ENCODE measurements at regions not wholly inside any gene's neighbourhood (a gene's known extent, or its start where the extent isn't known, plus 50 kb on each side); places are given as distances from the start of the nearest gene placed in this dataset.
"Not testable (repeated sequence)": the region's sequence is repeated elsewhere in the genome, so short reads cannot be mapped to it uniquely, and the experiment has no call there.

DNA sequence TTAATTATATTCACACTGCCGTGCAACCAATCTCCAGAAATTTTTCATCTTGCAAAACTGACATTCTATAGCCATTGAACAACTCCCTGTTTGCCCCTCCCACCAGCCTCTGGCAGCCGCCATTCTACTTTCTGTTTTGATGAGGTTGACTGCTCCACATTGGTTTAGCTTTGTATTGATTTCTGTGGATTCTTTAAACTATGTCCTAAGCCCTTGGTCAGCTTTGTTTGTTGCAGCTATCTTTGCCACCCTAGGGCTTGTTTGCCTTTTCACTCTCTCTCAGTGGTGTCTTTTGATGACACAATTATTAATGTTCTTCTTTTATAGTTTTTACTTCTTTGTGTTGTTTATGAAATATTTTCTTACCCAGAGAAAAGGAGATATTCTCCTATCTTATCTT lies 152.8 kb upstream of the PLGLB1 start:
- not testable (repeated sequence) for H3K27me3 Mint-ChIP-seq (ENCODE audit: low read depth)

DNA sequence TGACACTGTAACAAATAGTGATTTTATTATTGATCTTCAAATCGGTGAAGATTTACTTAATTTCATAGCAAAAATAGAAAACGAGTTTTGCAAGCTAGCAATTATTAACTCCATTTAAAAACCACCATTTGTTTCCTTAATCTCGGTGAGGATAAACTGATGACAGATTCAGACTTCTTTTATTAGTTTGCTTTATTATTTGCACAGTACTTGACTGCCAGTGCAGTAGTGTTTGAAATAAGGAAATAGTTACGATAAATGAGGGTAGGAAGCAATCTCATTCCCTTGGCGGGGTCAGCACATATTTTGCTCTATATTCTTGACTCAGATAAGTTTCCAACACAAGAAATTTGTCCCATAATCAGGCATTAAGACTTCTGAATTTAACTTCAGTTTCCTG lies 161.7 kb upstream of the PLGLB1 start:
- not testable (repeated sequence) for H3K36me3 Mint-ChIP-seq; DNase-seq (ENCODE audit: low spot score in 2 of 2, unreplicated experiment in 2 of 2); H3K4me3 Mint-ChIP-seq; H3K9me3 Mint-ChIP-seq; H3K27me3 Mint-ChIP-seq (ENCODE audit: low read depth); H3K4me1 Mint-ChIP-seq; H3K27ac Mint-ChIP-seq

More for the DNA sequence above, 152.8 kb upstream of the PLGLB1 start:
- H3K4me1 Mint-ChIP-seq; H3K36me3 Mint-ChIP-seq; DNase-seq (ENCODE audit: low spot score in 2 of 2, unreplicated experiment in 2 of 2); H3K27ac Mint-ChIP-seq; H3K9me3 Mint-ChIP-seq; H3K4me3 Mint-ChIP-seq: not testable (repeated sequence)

DNA sequence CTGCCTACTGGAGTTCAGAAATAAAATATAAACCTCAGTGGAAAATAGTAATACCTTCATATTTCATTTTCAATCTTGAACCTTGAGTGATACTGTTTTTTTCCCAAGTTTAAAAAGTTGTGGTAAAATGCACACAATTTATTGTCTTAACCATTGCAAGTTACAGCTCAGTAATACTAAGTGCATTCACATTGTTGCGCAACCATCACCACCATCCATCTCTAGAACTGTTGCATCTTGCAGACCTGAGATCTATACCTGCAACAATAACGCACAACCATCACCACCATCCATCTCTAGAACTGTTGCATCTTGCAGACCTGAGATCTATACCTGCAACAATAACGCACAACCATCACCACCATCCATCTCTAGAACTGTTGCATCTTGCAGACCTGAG lies 162.6 kb upstream of the PLGLB1 start:
- H3K9me3 Mint-ChIP-seq; H3K4me1 Mint-ChIP-seq; DNase-seq (ENCODE audit: low spot score in 2 of 2, unreplicated experiment in 2 of 2); H3K4me3 Mint-ChIP-seq; H3K36me3 Mint-ChIP-seq; H3K27me3 Mint-ChIP-seq (ENCODE audit: low read depth); H3K27ac Mint-ChIP-seq: not testable (repeated sequence)

DNA sequence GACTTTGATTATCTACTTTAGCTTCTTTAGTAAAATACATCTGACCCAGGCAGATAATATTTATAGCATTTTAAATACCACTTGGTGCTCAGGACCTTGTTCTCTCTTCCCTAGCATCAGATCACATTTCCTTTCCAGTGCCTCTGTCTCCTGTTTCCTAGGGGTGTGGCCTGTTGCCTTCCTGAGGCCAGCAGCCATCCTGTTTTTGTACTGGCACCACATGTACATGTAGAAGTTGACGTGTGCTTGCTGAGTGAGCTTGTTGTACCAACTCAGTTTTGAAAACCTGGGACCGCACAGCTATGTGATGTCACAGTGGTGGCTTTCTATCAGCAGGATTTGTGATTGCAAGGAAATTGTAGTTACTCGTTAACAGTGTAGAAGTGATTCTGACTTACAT lies 167.6 kb upstream of the PLGLB1 start:
- not testable (repeated sequence) for H3K4me3 Mint-ChIP-seq; H3K9me3 Mint-ChIP-seq; H3K4me1 Mint-ChIP-seq; H3K27me3 Mint-ChIP-seq (ENCODE audit: low read depth); H3K36me3 Mint-ChIP-seq; DNase-seq (ENCODE audit: low spot score in 2 of 2, unreplicated experiment in 2 of 2); H3K27ac Mint-ChIP-seq

DNA sequence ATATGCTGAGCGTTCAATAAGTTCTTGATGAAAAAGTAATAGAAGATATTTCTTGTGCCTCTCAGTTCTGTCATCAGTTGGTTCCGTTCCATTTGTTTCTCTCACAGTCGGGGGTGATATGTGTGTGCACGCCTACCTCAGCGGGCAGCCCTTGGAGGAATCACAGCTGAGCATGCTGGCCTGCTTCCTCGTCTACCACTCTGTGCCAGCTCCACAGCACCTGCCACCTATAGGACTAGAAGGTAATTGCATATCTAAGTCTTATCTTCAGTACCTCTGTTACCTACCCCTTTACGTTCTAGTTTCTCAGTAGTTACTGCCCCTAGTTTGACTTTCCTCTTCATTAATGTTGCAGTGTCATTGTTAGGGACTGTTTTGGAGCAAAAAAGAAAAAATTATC lies 171.7 kb upstream of the PLGLB1 start:
- not testable (repeated sequence) for H3K4me3 Mint-ChIP-seq; DNase-seq (ENCODE audit: low spot score in 2 of 2, unreplicated experiment in 2 of 2); H3K36me3 Mint-ChIP-seq

DNA sequence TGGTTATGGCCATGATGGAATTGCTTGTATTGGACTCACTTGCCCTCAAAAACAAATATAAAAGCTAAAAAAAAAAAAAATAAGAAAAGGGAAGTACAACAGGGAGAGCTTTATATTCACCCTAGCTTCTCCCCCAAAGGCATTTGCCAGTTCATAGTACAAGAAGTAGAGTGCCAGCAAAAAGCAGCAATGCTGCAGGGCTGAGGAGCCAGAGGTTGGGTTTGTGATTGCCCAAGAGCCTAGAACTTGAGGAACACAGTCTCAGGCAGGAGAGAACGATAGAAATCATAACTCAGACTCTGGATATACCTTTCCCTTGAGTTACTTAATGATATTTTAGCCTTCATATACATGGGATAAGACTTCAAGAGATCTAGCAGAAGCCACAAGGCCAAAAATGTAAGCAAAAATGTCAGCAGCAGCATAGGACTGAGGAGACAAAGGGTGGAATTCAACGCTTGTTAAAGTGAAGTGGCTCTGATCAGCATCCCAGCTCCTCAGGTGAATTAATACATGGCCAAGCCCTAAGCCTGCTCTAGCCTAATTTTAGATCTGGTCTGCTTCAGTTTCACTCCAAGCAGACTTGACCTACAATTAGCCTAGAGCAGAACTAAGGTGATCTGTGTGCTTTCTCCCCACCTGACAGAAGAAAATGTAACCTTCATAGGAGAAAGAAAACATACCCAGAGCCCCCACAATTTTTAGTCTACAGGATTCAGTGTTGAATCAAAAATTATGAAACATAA lies 172.8 kb upstream of the PLGLB1 start:
- H3K27me3 Mint-ChIP-seq (ENCODE audit: low read depth); H3K4me3 Mint-ChIP-seq; H3K27ac Mint-ChIP-seq; DNase-seq (ENCODE audit: low spot score in 2 of 2, unreplicated experiment in 2 of 2); H3K36me3 Mint-ChIP-seq; H3K9me3 Mint-ChIP-seq; H3K4me1 Mint-ChIP-seq: not testable (repeated sequence)

More for the DNA sequence above, 171.7 kb upstream of the PLGLB1 start:
- not testable (repeated sequence) for H3K4me1 Mint-ChIP-seq; H3K27ac Mint-ChIP-seq; H3K9me3 Mint-ChIP-seq; H3K27me3 Mint-ChIP-seq (ENCODE audit: low read depth)

DNA sequence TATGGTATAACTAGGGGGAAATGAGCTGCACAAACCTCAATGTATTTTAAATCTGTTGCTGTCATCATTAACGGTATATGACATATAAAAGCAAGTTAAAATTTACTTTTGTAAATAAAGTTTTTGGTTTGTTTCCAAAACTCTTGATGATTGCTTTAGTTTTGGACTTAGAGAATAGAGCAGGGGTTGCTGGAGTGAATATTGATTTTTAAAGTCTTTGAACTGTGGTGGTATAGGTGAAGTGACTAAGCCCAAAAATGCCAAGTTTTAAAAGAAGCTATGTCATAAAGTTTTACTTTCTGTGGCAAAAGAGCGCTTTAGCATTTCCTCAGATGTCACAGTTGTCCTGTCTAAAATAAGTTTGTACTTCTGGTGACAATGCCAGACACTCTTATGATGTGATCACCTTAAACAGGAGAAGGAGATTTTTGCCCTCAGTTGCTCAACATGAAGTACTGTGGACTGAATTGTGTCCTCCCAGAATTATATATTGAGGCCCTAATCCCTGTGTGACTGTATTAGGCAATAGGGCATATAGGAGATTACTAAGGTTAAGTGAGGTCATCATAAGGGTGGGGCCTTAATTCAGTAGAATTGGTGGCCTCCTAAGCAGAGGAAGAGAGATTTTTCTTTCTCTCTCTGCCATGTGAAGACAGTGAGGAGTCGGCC lies 175.2 kb upstream of the PLGLB1 start:
- H3K27me3 Mint-ChIP-seq (ENCODE audit: low read depth); DNase-seq (ENCODE audit: low spot score in 2 of 2, unreplicated experiment in 2 of 2); H3K36me3 Mint-ChIP-seq; H3K4me1 Mint-ChIP-seq; H3K4me3 Mint-ChIP-seq; H3K9me3 Mint-ChIP-seq; H3K27ac Mint-ChIP-seq: not testable (repeated sequence)

DNA sequence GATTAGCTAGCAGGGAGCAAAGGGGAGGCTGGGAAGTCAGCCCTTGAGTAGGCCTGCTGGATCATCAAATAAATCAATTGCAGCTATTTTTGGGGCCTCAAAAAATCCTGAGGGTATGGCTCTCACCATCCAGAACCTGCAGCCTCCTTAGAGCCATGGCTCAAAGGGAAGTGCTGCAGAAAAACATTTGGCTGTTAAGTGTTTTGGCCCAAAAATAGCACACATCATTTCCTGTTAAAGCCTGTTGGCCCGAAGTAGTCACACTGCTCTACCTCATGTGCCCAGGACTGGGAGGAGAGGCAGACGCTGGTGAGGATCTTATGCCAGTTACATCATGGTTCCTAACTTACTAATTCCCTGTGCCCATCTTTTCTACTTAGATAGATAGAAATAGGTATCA lies 176.8 kb upstream of the PLGLB1 start:
- not testable (repeated sequence) for H3K4me3 Mint-ChIP-seq; H3K27ac Mint-ChIP-seq; H3K36me3 Mint-ChIP-seq; H3K4me1 Mint-ChIP-seq; H3K9me3 Mint-ChIP-seq; H3K27me3 Mint-ChIP-seq (ENCODE audit: low read depth); DNase-seq (ENCODE audit: low spot score in 2 of 2, unreplicated experiment in 2 of 2)

DNA sequence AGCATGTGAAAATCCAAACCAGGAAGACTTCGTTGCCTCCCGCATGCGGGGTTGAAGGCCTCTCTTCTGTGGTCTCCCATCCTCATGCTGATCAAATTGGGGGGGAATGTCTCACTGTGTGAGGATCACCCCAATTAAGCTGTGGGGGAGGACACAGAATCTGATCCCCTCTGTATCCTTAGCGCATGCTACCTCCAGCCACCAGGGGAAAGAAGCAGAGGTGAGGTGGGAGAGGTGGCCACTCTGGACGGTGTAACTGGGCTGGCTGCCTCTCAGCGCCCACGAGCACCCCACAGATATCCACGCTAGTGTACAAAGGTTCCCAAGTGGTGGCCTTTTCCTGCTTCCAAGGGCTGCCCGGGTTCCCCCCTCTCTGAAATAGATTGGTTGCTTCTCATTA lies 177.6 kb upstream of the PLGLB1 start:
- H3K27me3 Mint-ChIP-seq (ENCODE audit: low read depth); H3K27ac Mint-ChIP-seq; H3K36me3 Mint-ChIP-seq: not testable (repeated sequence)

DNA sequence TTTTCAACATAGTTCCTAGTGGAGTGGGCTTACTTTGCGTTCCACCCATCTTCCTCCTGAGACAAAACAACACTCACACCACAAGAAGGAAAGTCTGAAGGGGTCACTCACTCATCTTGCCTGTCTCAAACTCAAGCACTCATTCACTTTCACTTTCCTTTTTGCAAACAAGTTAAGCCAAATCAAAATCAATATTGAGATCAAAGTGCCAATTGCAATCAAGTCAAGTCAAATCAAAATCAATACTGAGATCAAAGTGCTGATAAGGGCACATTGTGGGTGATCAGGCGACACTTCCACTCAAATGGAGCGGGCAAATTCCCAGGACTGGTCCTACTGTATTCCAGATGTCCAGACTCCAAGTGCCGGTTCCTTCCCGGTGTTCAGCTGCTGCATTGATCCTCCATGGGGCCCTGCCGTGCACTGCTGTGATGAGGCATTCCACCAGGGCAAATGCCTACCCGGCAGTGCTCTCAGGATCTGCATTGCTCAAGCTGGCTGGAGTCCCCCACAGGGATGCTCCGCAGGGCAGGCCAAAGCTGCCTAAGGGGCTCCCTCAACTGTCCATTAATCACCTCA lies 183.0 kb upstream of the PLGLB1 start:
- H3K9me3 Mint-ChIP-seq, H3K4me1 Mint-ChIP-seq: not testable (repeated sequence)

More for the DNA sequence above, 177.6 kb upstream of the PLGLB1 start:
- H3K4me1 Mint-ChIP-seq; H3K9me3 Mint-ChIP-seq; DNase-seq (ENCODE audit: low spot score in 2 of 2, unreplicated experiment in 2 of 2); H3K4me3 Mint-ChIP-seq: not testable (repeated sequence)

DNA sequence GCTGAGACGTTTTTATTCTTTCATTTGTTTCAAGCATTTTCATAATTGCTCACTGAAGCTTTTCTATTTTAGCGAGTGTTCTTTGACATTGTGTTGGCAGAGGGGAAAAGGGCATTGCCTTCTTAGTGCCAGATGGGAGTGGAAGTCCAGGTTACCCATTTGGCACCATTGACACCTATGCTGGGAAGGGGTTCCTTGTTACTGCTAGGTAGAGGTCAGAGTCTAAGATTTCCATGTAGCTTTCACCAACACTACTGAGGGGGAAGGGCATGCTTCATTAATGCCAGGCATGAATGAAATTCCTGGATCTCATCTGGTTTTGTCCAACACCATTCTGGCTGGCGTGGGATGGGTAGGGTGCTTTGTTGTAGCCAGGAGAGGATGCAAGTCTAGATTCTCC lies 191.3 kb upstream of the PLGLB1 start:
- H3K27me3 Mint-ChIP-seq (ENCODE audit: low read depth); H3K4me3 Mint-ChIP-seq; H3K36me3 Mint-ChIP-seq; H3K9me3 Mint-ChIP-seq; H3K4me1 Mint-ChIP-seq; DNase-seq (ENCODE audit: low spot score in 2 of 2, unreplicated experiment in 2 of 2); H3K27ac Mint-ChIP-seq: not testable (repeated sequence)

More for the DNA sequence above, 183.0 kb upstream of the PLGLB1 start:
- H3K27me3 Mint-ChIP-seq (ENCODE audit: low read depth); DNase-seq (ENCODE audit: low spot score in 2 of 2, unreplicated experiment in 2 of 2); H3K4me3 Mint-ChIP-seq; H3K27ac Mint-ChIP-seq; H3K36me3 Mint-ChIP-seq: not testable (repeated sequence)

DNA sequence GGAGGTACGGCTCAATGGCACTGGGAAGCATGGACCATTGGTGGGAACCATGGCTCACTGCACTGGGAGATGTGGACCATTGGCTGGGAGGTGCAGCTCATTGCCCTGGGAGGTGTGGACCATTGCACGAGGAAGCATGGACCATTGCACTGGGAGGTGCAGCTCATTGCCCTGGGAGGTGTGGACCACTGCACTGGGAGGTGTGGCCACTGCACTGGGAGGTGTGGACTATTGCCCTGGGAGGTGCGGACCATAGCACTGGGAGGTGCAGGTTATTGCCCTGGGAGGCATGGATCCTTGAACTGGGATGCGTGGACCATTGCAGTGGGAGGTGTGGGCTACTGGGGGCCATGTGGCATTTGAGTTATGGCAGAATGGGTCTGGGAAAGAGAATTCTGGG lies 195.4 kb upstream of the PLGLB1 start:
- H3K27ac Mint-ChIP-seq; H3K36me3 Mint-ChIP-seq; H3K4me1 Mint-ChIP-seq; DNase-seq (ENCODE audit: low spot score in 2 of 2, unreplicated experiment in 2 of 2); H3K4me3 Mint-ChIP-seq; H3K9me3 Mint-ChIP-seq: not testable (repeated sequence)
- peaks cover 21% of the 10 kb centered on the region for H3K27me3 Mint-ChIP-seq (ENCODE audit: low read depth)
